Psoas muscle (tissue), 7 donors: ENCODE measurements at regions not wholly inside any gene's neighbourhood (a gene's known extent, or its start where the extent isn't known, plus 50 kb on each side); places are given as distances from the start of the nearest gene placed in this dataset.

ENCODE experiments used
- ATAC-seq, 4 donors: fragments of 200-7000 bp; cut with Tn5 transposase; one replicate each; pipeline ENCODE4 v1.9.1; 2020; ENCODE audit warnings: moderate library complexity in 3 of 4, mild to moderate bottlenecking in 2 of 4
- DNase-seq, 2 donors: peaks; one replicate each; pipeline ENCODE4 v3.0.0-alpha.2; 2020
- H3K27ac ChIP-seq: fragments of 200-600 bp; one replicate; pipeline ENCODE4 v1.8.0; 2022
- H3K27me3 ChIP-seq, 3 donors: fragments of 200-600 bp in 1 of 3; one replicate each; pipeline versions ENCODE4 v1.6.1 to v1.8.0; 2013 to 2022; ENCODE audit warnings: low read length in 2 of 3, mild to moderate bottlenecking in 2 of 3, moderate library complexity in 1 of 3; ENCODE audit not compliant: insufficient read depth in 3 of 3
- H3K36me3 ChIP-seq, 2 donors: fragments of 200-600 bp in 1 of 2; one replicate each; pipeline versions ENCODE4 v1.6.1 to v1.8.0; 2013 to 2022; ENCODE audit warnings: low read depth in 1 of 2, mild to moderate bottlenecking in 1 of 2, moderate library complexity in 1 of 2; ENCODE audit not compliant: insufficient read depth in 1 of 2
- H3K4me1 ChIP-seq: fragments of 200-600 bp; one replicate; pipeline ENCODE4 v1.8.0; 2022
- H3K4me3 ChIP-seq: fragments of 200-600 bp; one replicate; pipeline ENCODE4 v1.8.0; 2022; ENCODE audit warnings: mild to moderate bottlenecking
- H3K9me3 ChIP-seq: fragments of 200-600 bp; one replicate; pipeline ENCODE4 v1.8.0; 2022
- WGBS, 3 donors: extraction: QIAGEN DNeasy Blood & Tissue Kit; methylation state at CpG; one replicate each; pipeline versions ENCODE4 v1.1.6 to v1.1.7; 2013; 5-methylcytosine and 5-hydroxymethylcytosine counted together
- intact Hi-C, 2 donors: fragments of 100-400 bp; cut with DNase I; formaldehyde crosslinking; loops; one replicate each; pipeline versions ENCODE4 v1.11.0 to v1.14.2; 2022
- TF ChIP-seq, protein P1 (sequence below): fragments of 200-600 bp; IDR thresholded peaks from one replicate; pipeline ENCODE4 v1.8.0; 2022; ENCODE audit warnings: antibody characterized with exemption
- donor health status: healthy with polysubstance abuse.
- donor health status: DM: no; HTN: no; CAD: no; lungs with moderate emphysema.
- donor health status: Bipolar disorder and iron deficiency.
- donor health status: healthy.
- donor health status: DM: yes; HTN: yes; CAD: no.
- donor health status: DM: no; HTN: no; CAD: no.
- donor health status: DM: yes; HTN: yes; CAD: no.

DNA sequence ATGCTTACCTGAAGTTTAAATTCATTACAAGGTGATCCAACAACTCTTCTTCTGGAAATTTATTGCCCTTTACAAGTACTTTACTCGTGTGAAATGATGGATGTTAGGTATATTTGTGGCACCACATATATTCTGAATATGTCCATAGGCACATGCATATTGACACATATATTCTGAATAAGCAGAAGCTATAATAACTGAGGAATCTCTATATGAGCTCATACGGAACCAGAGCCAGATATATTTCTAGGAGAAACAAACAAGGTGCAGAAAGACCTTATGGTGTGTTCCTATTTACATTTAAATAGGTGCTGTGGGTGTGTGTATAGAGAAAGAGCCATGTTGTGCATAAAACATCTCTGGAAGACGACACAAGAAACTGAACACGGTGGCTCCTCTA lies 456.1 kb upstream of the NPVF start:
- 86 to 92% (median 88%) methylated on average over 4 of the region's 4 CpGs for WGBS, 3 donors
- intact Hi-C loops = no loop called here
- DNase-seq = no peak
- H3K27me3 ChIP-seq = no peaks in the 10 kb centered on the region
- H3K4me3 ChIP-seq = no peak overlapping the region
- no peaks in the 10 kb centered on the region for H3K36me3 ChIP-seq
- H3K9me3 ChIP-seq = no peaks in the 10 kb centered on the region
- TF ChIP-seq, protein P1, sequence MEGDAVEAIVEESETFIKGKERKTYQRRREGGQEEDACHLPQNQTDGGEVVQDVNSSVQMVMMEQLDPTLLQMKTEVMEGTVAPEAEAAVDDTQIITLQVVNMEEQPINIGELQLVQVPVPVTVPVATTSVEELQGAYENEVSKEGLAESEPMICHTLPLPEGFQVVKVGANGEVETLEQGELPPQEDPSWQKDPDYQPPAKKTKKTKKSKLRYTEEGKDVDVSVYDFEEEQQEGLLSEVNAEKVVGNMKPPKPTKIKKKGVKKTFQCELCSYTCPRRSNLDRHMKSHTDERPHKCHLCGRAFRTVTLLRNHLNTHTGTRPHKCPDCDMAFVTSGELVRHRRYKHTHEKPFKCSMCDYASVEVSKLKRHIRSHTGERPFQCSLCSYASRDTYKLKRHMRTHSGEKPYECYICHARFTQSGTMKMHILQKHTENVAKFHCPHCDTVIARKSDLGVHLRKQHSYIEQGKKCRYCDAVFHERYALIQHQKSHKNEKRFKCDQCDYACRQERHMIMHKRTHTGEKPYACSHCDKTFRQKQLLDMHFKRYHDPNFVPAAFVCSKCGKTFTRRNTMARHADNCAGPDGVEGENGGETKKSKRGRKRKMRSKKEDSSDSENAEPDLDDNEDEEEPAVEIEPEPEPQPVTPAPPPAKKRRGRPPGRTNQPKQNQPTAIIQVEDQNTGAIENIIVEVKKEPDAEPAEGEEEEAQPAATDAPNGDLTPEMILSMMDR = no peak
- peaks cover 6% of the 10 kb centered on the region for H3K4me1 ChIP-seq
- no peak for ATAC-seq
- no peak overlapping the region for H3K27ac ChIP-seq

DNA sequence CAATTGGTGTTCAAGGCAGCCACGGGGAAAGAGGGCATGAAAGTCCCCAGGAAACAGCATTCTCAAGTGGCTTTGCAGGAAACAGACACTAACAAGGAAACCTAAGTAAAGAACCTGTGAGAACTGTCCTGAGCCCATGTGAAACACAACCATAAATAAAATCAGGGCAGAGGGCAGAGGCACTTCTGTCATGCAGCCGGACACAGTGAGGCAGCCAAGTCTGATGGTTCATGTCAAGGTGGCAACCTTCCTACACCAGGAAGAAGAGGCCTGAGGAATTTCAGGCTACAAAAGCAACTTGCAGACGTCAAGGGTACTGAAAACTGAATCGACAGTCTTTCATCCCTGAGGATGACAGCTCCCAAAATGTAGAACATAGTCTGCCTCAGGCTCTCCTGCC lies 458.2 kb upstream of the NPVF start:
- DNase-seq (no peak), ATAC-seq (peak in 2 of 4 donors; percentile 54 to 57)
- TF ChIP-seq, protein P1 = no peak
- Histone ChIP-seq H3K4me1 (peaks cover 6% of the 10 kb centered on the region), H3K36me3 (no peaks in the 10 kb centered on the region), H3K27me3 (no peaks in the 10 kb centered on the region), H3K27ac (no peak overlapping the region), H3K4me3 (no peak overlapping the region), H3K9me3 (no peaks in the 10 kb centered on the region)
- 34 to 48% (median 34%) methylated on average over 4 of the region's 4 CpGs for WGBS, 3 donors
- intact Hi-C loops = no loop called here

DNA sequence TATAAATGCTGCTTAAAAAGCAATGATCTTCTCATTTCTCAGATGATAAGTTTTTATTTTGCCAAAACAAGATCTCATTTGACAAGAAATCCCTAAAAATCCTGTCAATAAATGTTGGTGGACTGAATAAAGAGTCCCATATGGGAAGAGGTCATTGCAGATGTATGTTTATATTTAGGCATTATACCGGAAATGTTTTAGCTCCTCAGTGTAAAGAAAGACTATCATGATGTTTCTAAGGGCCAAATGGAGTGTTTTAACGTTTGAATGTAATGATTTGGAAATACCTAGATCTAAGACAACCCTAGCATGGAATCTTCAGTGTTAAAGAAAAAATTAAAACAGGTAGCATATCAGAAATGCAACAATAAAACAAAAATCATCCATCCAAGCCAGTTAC lies 457.8 kb upstream of the NFE2L3 start:
- no peak overlapping the region for H3K4me3 ChIP-seq
- no peaks in the 10 kb centered on the region for H3K27me3 ChIP-seq
- no peaks in the 10 kb centered on the region for H3K36me3 ChIP-seq
- DNase-seq (no peak), ATAC-seq (no peak)
- H3K27ac ChIP-seq = peak overlapping the region; percentile 41
- intact Hi-C loops = no loop called here
- no peaks in the 10 kb centered on the region for H3K9me3 ChIP-seq
- H3K4me1 ChIP-seq = no peaks in the 10 kb centered on the region
- TF ChIP-seq, protein P1 = no peak
- 55 to 61% (median 58%) methylated on average over 2 of the region's 2 CpGs for WGBS, 3 donors

DNA sequence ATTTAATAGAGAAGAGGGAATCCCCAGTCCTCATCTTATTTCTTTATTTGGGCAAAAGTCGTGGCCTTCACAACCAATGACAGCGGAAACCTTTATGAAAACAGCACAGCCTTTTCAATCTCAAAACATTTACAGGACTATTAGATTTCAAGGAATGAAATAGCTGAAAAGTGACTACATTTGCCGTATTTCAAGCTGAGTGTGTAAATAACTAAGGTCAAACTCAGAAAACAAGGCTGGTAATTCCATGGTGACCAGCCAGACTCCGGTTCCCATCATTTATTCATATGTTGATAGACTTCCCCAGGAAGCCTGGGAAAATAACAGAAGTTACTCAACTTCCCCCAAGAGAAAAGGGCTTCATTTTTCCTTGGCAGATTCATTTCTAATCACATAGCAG lies 457.3 kb upstream of the NFE2L3 start:
- TF ChIP-seq, protein P1 = no peak
- DNase-seq (no peak), ATAC-seq (no peak)
- Histone ChIP-seq H3K36me3 (no peaks in the 10 kb centered on the region), H3K4me3 (no peak overlapping the region), H3K27me3 (no peaks in the 10 kb centered on the region), H3K4me1 (no peaks in the 10 kb centered on the region), H3K9me3 (no peaks in the 10 kb centered on the region), H3K27ac (peak overlapping the region; percentile 41)
- intact Hi-C loops = no loop called here
- 62 to 72% (median 67%) methylated on average over 4 of the region's 4 CpGs for WGBS, 3 donors

DNA sequence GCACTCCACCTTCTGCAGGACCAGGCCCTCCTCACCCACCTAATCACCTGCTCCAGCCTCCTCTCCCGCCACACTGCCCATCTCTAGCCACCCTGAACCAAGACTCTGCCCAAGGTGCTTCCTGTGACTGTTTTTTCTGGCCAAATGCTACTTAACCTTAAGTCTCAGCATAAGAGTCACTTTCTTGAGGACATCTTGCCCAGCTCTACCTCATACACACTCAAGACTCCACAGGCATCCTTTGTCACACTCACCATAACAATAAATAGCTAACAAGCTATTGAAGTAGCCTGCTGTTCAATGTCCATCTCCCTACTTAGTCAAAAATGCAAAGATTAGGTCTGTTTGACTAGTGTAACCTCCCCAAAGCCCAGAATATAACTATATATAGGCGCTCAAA lies 455.4 kb upstream of the NFE2L3 start:
- H3K4me1 ChIP-seq = no peaks in the 10 kb centered on the region
- TF ChIP-seq, protein P1 = no peak
- intact Hi-C loops = no loop called here
- DNase-seq (no peak), ATAC-seq (no peak)
- H3K27me3 ChIP-seq = no peaks in the 10 kb centered on the region
- WGBS, 3 donors = 92 to 96% (median 93%) methylated on average over 2 of the region's 2 CpGs
- no peaks in the 10 kb centered on the region for H3K9me3 ChIP-seq
- H3K27ac ChIP-seq = no peak overlapping the region
- no peaks in the 10 kb centered on the region for H3K36me3 ChIP-seq
- H3K4me3 ChIP-seq = no peak overlapping the region
